HEK293T (cell line): ENCODE measurements at regions not wholly inside any gene's neighbourhood (a gene's known extent, or its start where the extent isn't known, plus 50 kb on each side); places are given as distances from the start of the nearest gene placed in this dataset.
"Not testable (repeated sequence)": the region's sequence is repeated elsewhere in the genome, so short reads cannot be mapped to it uniquely, and the experiment has no call there.

Experiments
- CTCF ChIA-PET: fragments of 350-600 bp; formaldehyde crosslinking; extraction: SDS; loops from one replicate; lab custom pipeline; 2021; ENCODE audit warnings: antibody characterized with exemption, inconsistent platforms; lab: Yijun Ruan, JAX
- POLR2A ChIA-PET: fragments of 350-600 bp; formaldehyde crosslinking; extraction: SDS; loops from one replicate; lab custom pipeline; 2020; ENCODE audit warnings: antibody characterized with exemption, inconsistent platforms; lab: Yijun Ruan, JAX
- DNase-seq: peaks from one replicate; pipeline ENCODE4 v3.0.0; 2012; ENCODE audit warnings: mixed read lengths; ENCODE audit errors: extremely low spot score
- ARNT ChIP-seq: fragments of 450-650 bp; IDR thresholded peaks from 2 replicates; pipeline ENCODE4 v1.6.1; 2017; ENCODE audit warnings: mild to moderate bottlenecking
- BHLHE40 ChIP-seq: fragments of 450-650 bp; IDR thresholded peaks from 2 replicates; pipeline ENCODE4 v1.6.1; 2016; ENCODE audit warnings: mild to moderate bottlenecking, moderate library complexity, borderline replicate concordance
- CTBP1 ChIP-seq: fragments of 450-650 bp; IDR thresholded peaks from 2 replicates; pipeline ENCODE4 v1.6.1; 2016; ENCODE audit warnings: borderline replicate concordance
- ELF4 ChIP-seq: fragments of 450-650 bp; IDR thresholded peaks from 2 replicates; pipeline ENCODE4 v1.6.1; 2017; ENCODE audit warnings: antibody characterized with exemption
- FOXA1 ChIP-seq: fragments of 450-650 bp; IDR thresholded peaks from 2 replicates; pipeline ENCODE4 v1.6.1; 2016; ENCODE audit warnings: mild to moderate bottlenecking
- FOXK2 ChIP-seq: fragments of 450-650 bp; IDR thresholded peaks from 2 replicates; pipeline ENCODE4 v1.6.1; 2016; ENCODE audit warnings: mild to moderate bottlenecking
- FOXM1 ChIP-seq: fragments of 450-650 bp; IDR thresholded peaks from 2 replicates; pipeline ENCODE4 v1.6.1; 2017; ENCODE audit warnings: mild to moderate bottlenecking, borderline replicate concordance
- HDGF ChIP-seq: fragments of 450-650 bp; IDR thresholded peaks from 2 replicates; pipeline ENCODE4 v1.6.1; 2017; ENCODE audit warnings: antibody characterized with exemption, borderline replicate concordance
- L3MBTL2 ChIP-seq: fragments of 450-650 bp; conservative IDR thresholded peaks from 2 replicates; pipeline ENCODE4 v1.6.1; 2016; ENCODE audit warnings: mild to moderate bottlenecking
- LEF1 ChIP-seq: fragments of 450-650 bp; IDR thresholded peaks from 2 replicates; pipeline ENCODE4 v1.6.1; 2017; ENCODE audit warnings: mild to moderate bottlenecking, borderline replicate concordance
- NFRKB ChIP-seq: fragments of 450-650 bp; IDR thresholded peaks from 2 replicates; pipeline ENCODE4 v1.6.1; 2016; ENCODE audit warnings: mild to moderate bottlenecking, moderate library complexity
- PKNOX1 ChIP-seq: fragments of 450-650 bp; IDR thresholded peaks from 2 replicates; pipeline ENCODE4 v1.6.1; 2016
- SP1 ChIP-seq: fragments of 450-650 bp; IDR thresholded peaks from 2 replicates; pipeline ENCODE4 v1.6.1; 2017
- SUZ12 ChIP-seq: fragments of 450-650 bp; IDR thresholded peaks from 2 replicates; pipeline ENCODE4 v1.6.1; 2016; ENCODE audit warnings: mild to moderate bottlenecking
- TARDBP ChIP-seq: fragments of 450-650 bp; IDR thresholded peaks from 2 replicates; pipeline ENCODE4 v1.6.1; 2016
- ZNF384 ChIP-seq: fragments of 450-650 bp; IDR thresholded peaks from 2 replicates; pipeline ENCODE4 v1.6.1; 2016

- ChIA-PET POLR2A (no interaction called here), CTCF (no interaction called here)
- no peak for TF ChIP-seq ZNF384
- TF ChIP-seq CTBP1, result no peak
- no peak for TF ChIP-seq BHLHE40
- TF ChIP-seq FOXK2, result no peak
- TF ChIP-seq PKNOX1, result no peak
- no peak for TF ChIP-seq SP1
- TF ChIP-seq TARDBP, result no peak
- no peak for TF ChIP-seq FOXM1
- no peak for TF ChIP-seq LEF1
- no peak for TF ChIP-seq L3MBTL2
- no peak for TF ChIP-seq FOXA1
- no peak for DNase-seq
These were observed 191.3 kb upstream of the ZNF32 start for GRCh38 chr10:43839973-43840372.

GRCh38 chr10:43834751-43835150 is 186.1 kb upstream of the ZNF32 start:
- DNase-seq, POLR2A ChIA-PET, CTCF ChIA-PET: not testable (repeated sequence)

GRCh38 chr10:43827853-43828252 is 179.2 kb upstream of the ZNF32 start:
- ChIA-PET POLR2A (no interaction called here), CTCF (no interaction called here)
- TF ChIP-seq L3MBTL2 (no peak), ARNT (no peak), BHLHE40 (no peak), FOXK2 (no peak), LEF1 (no peak), CTBP1 (no peak), PKNOX1 (no peak), FOXA1 (no peak)
- no peak for DNase-seq

GRCh38 chr10:43825984-43826383 is 177.3 kb upstream of the ZNF32 start:
- ChIA-PET POLR2A (no interaction called here), CTCF (interaction anchor here (0.6 kb wide), 1 partner anchor 1219 kb away, joined by 7 read pairs; no protein-coding TSS in a partner anchor)
- no peak for DNase-seq
- TF ChIP-seq NFRKB, result no peak
- no peak for TF ChIP-seq SP1
- no peak for TF ChIP-seq FOXA1
- TF ChIP-seq L3MBTL2, result no peak
- TF ChIP-seq BHLHE40, result no peak
- TF ChIP-seq SUZ12, result no peak
- TF ChIP-seq ZNF384, result no peak
- no peak for TF ChIP-seq ELF4
- no peak for TF ChIP-seq FOXK2
- TF ChIP-seq TARDBP, result no peak
- no peak for TF ChIP-seq CTBP1

- no peak for DNase-seq
- TF ChIP-seq NFRKB (no peak), FOXM1 (no peak), ZNF384 (no peak), BHLHE40 (no peak), FOXK2 (no peak)
- ChIA-PET CTCF (no interaction called here), POLR2A (no interaction called here)
These were observed 176.7 kb upstream of the ZNF32 start for GRCh38 chr10:43825421-43825820.

GRCh38 chr10:43824934-43825333 is 176.3 kb upstream of the ZNF32 start:
- ChIA-PET CTCF (no interaction called here), POLR2A (no interaction called here)
- no peak for TF ChIP-seq SUZ12
- no peak for TF ChIP-seq FOXM1
- TF ChIP-seq ZNF384, result no peak
- TF ChIP-seq HDGF, result no peak
- TF ChIP-seq LEF1, result no peak
- no peak for TF ChIP-seq L3MBTL2
- no peak for TF ChIP-seq FOXA1
- TF ChIP-seq ARNT, result no peak
- no peak for DNase-seq

GRCh38 chr10:43822631-43823580 is 174.2 kb upstream of the ZNF32 start:
- no peak for DNase-seq
- ChIA-PET POLR2A (no interaction called here), CTCF (no interaction called here)
- TF ChIP-seq LEF1, result no peak

GRCh38 chr10:43821103-43821502 is 172.4 kb upstream of the ZNF32 start:
- no peak for DNase-seq
- ChIA-PET POLR2A (no interaction called here), CTCF (no interaction called here)
- TF ChIP-seq ZNF384 (no peak), SP1 (no peak), SUZ12 (no peak), BHLHE40 (no peak), FOXM1 (no peak), FOXK2 (no peak), NFRKB (no peak), ELF4 (no peak), L3MBTL2 (no peak), ARNT (no peak)
